ENCODE measurements at regions not wholly inside any gene's neighbourhood (a gene's known extent, or its start where the extent isn't known, plus 50 kb on each side); places are given as distances from the start of the nearest gene placed in this dataset.

- no peak for DNase-seq (ENCODE audit: low read depth)
- H3K4me3 ChIP-seq (ENCODE audit: low read depth, low read length), result no peak overlapping the region
- no peak for TF ChIP-seq MYC (IDR thresholded peaks at IDR 0.05; ENCODE audit: low read depth, low read length)
- no peak for TF ChIP-seq POLR2A (IDR thresholded peaks at IDR 0.05; ENCODE audit: extremely low read depth, insufficient read length)
- TF ChIP-seq MAX (IDR thresholded peaks at IDR 0.05; ENCODE audit: low read depth, low read length), result no peak
- TF ChIP-seq CTCF (IDR thresholded peaks at IDR 0.05; ENCODE audit: low read depth, low read length), result no peak
Observed at GRCh38 chr3:118199044-118199443, 835.6 kb downstream of the IGSF11 start.

GRCh38 chr3:118204052-118204656 lies 830.5 kb downstream of the IGSF11 start:
- no peak overlapping the region for H3K4me3 ChIP-seq (ENCODE audit: low read depth, low read length)
- DNase-seq (ENCODE audit: low read depth), result no peak
- TF ChIP-seq MYC (IDR thresholded peaks at IDR 0.05; ENCODE audit: low read depth, low read length) (no peak), MAX (IDR thresholded peaks at IDR 0.05; ENCODE audit: low read depth, low read length) (no peak), POLR2A (IDR thresholded peaks at IDR 0.05; ENCODE audit: extremely low read depth, insufficient read length) (no peak), CTCF (IDR thresholded peaks at IDR 0.05; ENCODE audit: low read depth, low read length) (no peak)

- no peak overlapping the region for H3K4me3 ChIP-seq (ENCODE audit: low read depth, low read length)
- no peak for DNase-seq (ENCODE audit: low read depth)
- no peak for TF ChIP-seq CTCF (IDR thresholded peaks at IDR 0.05; ENCODE audit: low read depth, low read length)
- no peak for TF ChIP-seq MAX (IDR thresholded peaks at IDR 0.05; ENCODE audit: low read depth, low read length)
- TF ChIP-seq POLR2A (IDR thresholded peaks at IDR 0.05; ENCODE audit: extremely low read depth, insufficient read length), result no peak
- no peak for TF ChIP-seq MYC (IDR thresholded peaks at IDR 0.05; ENCODE audit: low read depth, low read length)
Observed at GRCh38 chr3:118207271-118207670, 827.4 kb downstream of the IGSF11 start.

- H3K4me3 ChIP-seq (ENCODE audit: low read depth, low read length), result no peak overlapping the region
- TF ChIP-seq MYC (IDR thresholded peaks at IDR 0.05; ENCODE audit: low read depth, low read length) (no peak), POLR2A (IDR thresholded peaks at IDR 0.05; ENCODE audit: extremely low read depth, insufficient read length) (no peak), MAX (IDR thresholded peaks at IDR 0.05; ENCODE audit: low read depth, low read length) (no peak), CTCF (IDR thresholded peaks at IDR 0.05; ENCODE audit: low read depth, low read length) (no peak)
- no peak for DNase-seq (ENCODE audit: low read depth)
Observed at GRCh38 chr3:118208642-118209041, 826.0 kb downstream of the IGSF11 start.

GRCh38 chr3:118213892-118214291 lies 820.8 kb downstream of the IGSF11 start:
- H3K4me3 ChIP-seq (ENCODE audit: low read depth, low read length), result no peak overlapping the region
- DNase-seq (ENCODE audit: low read depth), result no peak
- TF ChIP-seq POLR2A (IDR thresholded peaks at IDR 0.05; ENCODE audit: extremely low read depth, insufficient read length) (no peak), MYC (IDR thresholded peaks at IDR 0.05; ENCODE audit: low read depth, low read length) (no peak), CTCF (IDR thresholded peaks at IDR 0.05; ENCODE audit: low read depth, low read length) (no peak), MAX (IDR thresholded peaks at IDR 0.05; ENCODE audit: low read depth, low read length) (no peak)
